Embryonic facial prominence (tissue), 1 donor: ENCODE measurements at regions not wholly inside any gene's neighbourhood (a gene's known extent, or its start where the extent isn't known, plus 50 kb on each side); places are given as distances from the start of the nearest gene placed in this dataset.
"Not testable (repeated sequence)": the region's sequence is repeated elsewhere in the genome, so short reads cannot be mapped to it uniquely, and the experiment has no call there.

Experiments used
- DNase-seq: peaks from one replicate; pipeline ENCODE4 v3.0.0-alpha.2; 2016; ENCODE audit errors: extremely low spot score

DNA sequence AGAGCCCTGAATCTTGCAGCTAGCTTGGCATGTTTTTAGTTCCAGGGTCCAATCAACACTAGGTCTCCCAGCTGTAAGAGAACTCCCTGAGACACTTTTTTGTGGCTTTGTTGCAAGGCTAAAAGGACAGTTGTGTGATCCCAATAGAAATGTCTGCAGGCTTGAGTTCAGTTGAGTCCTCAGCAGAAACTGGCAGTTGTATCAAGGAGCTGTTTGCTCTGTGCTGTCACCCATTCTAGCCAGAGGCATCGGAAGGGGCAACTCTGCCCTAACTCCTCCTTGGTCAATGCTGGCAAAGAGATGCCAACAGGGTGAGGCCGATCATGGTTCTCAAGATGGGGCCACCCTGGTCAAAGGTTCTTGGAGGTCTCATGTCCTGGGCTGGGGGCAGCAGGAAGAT is 224.1 kb downstream of the BUB3 start:
- DNase-seq = no peak

GRCh38 chr10:123379156-123379555 is 225.0 kb downstream of the BUB3 start:
- no peak for DNase-seq

DNA sequence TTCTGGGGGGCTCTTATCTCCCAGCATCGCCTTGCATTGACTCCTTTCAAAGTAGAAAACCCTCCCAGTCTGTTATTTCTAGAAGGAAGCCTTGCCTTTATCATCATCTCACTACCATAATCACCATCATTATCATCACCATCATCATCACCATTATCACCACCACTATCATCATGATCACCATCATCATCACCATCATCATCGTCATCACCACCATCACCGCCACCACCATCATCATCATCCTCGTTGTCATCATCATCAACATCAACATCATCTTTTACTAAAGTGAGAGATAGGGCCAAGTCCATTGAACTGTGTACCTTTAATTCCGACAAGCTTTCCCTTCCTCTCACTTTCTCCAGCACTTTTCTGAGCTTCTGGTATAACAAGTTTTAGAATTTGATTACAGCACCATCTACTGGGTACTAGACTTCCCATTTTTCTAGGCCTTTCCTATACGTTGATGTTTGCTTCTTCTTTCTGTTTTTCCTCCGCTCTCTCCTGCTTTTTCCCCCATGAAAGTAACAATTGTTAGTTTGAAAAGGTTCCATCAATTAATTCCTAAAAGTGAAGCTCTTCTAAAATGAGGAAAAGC is 226.4 kb downstream of the BUB3 start:
- DNase-seq = peak; percentile 25

DNA sequence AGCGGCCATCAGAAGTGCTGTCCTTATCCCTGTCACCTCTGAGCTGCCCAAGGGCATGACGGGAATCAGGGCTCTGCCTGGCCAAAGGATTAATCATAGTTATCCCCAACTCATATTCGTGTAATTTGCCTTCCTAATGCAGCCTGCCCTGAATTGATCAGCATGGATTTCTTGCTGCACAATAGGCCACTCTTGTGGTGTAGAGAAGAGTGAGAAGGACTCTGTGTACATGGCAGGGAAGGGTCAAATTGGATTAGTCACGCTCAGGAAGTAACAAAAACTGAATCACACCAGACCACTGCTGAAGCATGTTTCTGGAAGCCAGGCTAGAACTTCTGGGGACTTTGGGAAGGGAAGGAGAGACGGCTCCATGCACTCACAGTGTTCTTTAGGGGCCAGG is 227.0 kb downstream of the BUB3 start:
- DNase-seq = no peak

DNA sequence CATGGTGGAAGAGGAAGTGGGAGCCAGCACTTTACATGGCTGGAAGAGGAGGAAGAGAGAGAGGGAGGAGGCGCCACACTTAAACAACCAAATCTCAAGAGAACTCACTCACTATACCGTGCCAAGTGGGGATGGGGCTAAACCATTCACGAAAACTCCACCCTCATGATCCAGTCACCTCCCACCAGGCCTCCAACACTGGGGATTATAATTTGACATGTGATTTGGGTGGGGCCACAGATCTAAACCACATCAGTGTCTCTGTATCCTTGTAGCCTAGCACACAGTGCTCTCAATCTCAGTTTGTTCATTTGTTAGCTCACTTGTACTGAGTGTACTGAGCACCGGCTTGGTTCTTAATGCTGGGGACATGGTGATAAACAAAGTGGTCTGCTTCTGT is 228.3 kb downstream of the BUB3 start:
- no peak for DNase-seq

GRCh38 chr10:123385508-123386080 is 231.4 kb downstream of the BUB3 start:
- no peak for DNase-seq

DNA sequence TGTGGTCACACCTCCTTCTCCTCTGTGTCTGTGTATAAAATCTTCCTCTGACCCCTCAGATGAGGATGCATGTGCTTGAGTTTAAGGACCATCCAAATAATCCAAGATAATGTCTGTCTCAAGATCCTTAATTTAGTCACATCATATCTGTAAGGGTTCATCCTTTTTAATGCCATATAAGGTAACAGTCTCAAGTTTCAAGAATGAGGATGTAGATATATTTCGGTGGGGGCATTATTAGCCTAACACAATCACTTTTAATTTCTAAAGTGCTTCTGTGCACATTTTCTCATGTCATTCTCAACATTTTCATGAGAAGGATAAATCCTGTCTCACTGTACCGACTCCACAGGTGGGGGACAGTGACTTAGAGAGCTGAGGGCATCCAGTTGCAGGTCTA is 235.3 kb downstream of the BUB3 start:
- DNase-seq = no peak

GRCh38 chr10:123390332-123390731 is 236.1 kb downstream of the BUB3 start:
- no peak for DNase-seq

- DNase-seq = no peak
These were observed 236.7 kb downstream of the BUB3 start for GRCh38 chr10:123390874-123391273.

DNA sequence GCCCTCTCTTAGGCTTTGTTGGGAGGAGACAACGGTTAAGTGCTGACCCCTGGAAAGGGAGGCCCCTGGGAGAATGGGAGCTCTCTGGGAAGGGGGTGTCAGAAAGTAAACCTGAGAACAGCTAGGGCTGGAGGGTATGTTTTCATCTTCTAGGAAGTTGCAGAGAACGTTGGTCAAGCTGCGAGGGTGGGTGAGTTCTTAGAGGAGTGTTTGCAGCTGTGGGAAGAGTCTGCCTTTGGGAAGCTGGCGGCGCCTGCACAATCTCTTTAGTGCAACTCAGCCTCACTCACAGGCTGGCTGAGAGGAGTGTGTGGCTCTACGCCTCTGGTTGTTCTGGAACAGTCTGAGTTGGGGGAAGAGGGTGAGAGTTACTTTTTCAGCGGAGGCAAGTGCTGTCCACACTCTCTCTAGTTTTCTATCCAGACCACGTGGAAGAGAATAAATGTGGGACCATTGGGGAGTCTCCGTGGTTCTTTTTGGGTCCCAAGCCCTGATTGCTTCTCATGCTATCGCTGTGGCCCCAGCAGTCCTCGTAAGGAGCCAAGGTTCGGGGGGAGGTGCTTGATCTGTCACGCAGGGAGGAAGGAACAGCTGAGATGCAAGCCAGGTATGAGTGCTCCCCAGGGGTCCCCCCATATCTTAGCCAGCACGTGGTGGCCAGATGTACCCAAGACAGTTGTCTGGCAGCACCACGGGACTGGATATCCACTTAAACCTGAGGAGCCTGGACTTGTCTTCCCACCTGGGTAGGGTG is 237.2 kb downstream of the BUB3 start:
- DNase-seq = no peak

DNA sequence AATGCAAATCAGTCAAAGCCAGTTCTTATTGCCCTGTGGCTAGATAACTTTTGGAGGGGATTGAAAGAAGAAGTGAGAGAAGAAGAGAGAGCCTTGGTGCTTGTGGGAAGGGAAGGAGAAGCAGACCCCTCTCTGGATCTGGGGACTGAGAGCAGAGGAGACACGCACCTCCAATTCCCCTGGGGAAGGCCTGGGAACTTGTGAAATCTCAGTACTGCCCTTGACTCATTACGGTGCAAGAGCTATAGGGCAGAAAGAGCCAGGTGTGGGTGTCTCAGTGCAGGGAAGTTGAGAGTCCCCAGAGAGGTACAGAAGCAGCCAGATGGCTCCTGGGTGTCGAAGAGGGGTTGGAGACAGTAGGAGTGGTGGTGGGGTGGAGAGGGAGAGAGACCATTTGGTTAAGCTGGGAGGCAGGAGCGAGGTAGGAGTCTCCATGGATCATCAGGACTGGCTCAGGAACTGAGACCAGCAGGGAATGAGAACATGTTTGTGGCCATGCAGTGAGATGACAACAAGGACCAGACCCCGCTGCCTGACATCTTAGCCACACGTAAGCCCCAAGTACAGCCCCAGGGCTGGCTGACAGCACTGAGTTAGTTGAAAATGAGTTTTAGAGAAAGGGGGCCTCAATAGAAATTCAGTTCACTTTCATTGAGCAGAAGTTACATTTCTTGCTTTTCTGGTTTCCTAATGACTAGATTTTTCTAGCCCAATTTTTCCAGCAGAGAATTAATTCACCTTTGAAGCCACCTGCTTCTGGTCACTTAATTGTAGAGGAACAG is 238.2 kb downstream of the BUB3 start:
- DNase-seq = no peak

DNA sequence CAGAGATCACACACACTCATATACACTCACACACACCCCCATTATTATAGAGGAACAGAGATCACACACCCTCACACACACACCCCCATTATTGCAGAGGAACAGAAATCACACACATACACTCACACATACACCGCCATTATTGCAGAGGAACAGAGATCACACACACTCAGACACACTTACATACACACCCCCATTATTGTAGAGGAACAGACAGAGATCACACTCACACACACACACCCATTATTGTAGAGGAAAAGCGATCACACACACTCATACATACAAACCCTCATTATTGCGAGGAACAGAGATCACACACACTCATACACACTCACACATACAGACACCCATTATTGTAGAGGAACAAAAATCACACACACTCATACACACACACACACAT is 239.0 kb downstream of the BUB3 start:
- no peak for DNase-seq

DNA sequence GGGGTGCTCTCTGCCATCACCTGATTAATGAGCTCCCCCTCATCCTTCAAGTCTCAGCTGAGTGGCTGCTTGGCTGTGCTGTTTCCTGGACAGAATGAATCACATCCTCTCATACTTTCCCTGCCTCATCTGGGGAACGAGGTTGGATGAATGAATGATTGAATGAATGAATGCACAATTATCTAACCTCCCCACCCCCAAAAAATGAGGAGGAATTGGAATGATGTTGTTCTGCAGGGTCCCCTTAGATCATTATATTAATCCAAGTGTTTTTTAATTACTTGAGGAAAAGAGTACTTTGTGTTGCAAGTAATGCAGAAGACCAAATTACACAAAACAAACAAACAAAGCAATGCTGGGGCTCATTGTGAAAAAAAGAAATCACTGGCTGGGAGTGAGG is 240.2 kb downstream of the BUB3 start:
- DNase-seq = no peak

- DNase-seq = not testable (repeated sequence)
These were observed 241.0 kb downstream of the BUB3 start for GRCh38 chr10:123395234-123395633.

GRCh38 chr10:123395906-123396305 is 241.7 kb downstream of the BUB3 start:
- no peak for DNase-seq

GRCh38 chr10:123398180-123398591 is 244.0 kb downstream of the BUB3 start:
- no peak for DNase-seq

DNA sequence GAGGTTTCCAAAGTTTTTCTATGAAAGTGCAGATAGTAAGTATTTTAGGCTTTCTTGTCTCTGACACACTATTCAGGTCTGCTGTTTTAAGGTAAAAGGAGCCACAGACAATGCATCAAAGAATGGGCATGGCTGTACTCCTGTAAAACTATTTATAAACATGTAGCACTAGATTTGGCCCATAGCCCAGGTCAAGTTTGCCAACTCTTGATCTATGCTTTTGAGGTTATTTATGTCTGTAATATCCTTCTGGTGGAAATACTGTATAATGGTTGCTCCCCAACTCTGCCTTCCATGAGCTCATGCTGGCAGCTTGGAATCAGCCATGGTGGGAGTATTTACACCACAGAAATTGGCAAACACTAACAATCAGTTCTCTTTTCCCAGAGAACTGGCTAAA is 244.6 kb downstream of the BUB3 start:
- no peak for DNase-seq

DNA sequence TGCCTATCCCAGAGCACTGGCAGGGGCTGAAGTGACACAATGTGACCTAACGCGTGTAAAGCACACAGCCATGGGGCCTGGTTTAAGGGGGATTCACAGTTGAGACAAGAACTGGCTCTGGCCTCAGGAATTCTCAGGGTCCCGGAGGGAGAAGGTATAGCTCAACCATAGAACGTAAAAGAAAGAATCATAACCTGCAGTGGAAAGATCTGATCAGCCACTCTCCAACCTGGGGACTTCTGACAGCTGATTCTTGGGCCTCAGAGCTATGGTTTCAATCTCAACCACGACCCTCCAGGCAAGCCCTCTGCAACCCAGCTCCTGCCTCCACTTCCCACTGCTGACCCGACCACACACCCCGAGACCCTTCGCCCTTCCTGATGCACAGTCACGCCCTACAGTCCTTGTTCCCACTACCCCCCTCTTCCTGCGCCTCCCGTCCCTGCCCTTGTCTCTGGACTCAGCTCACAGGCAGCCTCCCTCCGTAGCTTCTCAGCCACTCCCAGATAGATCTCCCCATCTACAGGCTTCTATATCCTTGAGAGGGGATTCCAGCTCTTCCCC is 245.2 kb downstream of the BUB3 start:
- no peak for DNase-seq

DNA sequence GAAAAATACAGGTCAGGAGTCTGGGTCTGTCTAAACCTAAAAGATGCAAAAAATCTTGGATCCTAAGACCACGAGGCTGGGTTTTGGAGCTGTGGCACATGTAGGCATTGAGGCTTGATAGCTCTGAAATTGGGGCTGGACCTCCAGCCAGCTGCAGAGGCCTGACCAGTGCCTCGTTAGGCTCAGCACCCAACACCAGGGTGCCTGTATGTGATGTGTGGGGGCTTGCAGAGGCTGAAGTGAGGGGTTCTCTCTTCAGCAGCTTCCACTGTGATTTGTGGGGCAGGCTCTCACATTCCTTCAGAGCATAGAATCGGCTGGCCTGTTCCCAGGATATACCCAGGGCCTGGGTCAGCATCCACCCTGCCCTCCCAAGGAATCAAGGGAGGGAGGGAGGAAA is 247.8 kb downstream of the BUB3 start:
- DNase-seq = no peak

- no peak for DNase-seq
These were observed 248.5 kb downstream of the BUB3 start for GRCh38 chr10:123402656-123403055.

DNA sequence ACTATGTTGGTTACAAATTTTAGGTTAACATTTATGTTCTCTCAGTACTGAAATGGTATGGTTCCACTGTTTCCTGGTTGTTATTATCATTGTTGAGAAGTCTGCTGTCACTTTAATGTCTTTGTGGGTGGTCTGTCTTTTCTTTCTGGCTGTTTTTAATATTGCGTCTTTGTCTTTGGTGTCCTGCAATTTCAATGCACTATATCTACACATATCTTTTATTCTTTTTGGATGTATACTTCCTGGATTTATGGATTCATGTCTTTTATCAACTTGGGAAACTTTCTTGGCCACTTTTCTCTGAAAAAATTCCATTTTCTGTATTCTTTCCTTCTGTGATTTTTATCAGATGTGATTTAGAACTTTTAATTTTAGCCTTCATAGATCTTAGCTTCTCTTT is 250.2 kb downstream of the BUB3 start:
- no peak for DNase-seq

- DNase-seq = no peak
These were observed 254.5 kb downstream of the BUB3 start for GRCh38 chr10:123408660-123409059.
